GM19397 (cell line): ENCODE measurements at regions not wholly inside any gene's neighbourhood (a gene's known extent, or its start where the extent isn't known, plus 50 kb on each side); places are given as distances from the start of the nearest gene placed in this dataset.
"Not testable (repeated sequence)": the region's sequence is repeated elsewhere in the genome, so short reads cannot be mapped to it uniquely, and the experiment has no call there.

ENCODE experiments used
- ATAC-seq: cut with Tn5 transposase; IDR thresholded peaks from one replicate; pipeline ENCODE4 v1.9.1; 2021; ENCODE audit warnings: mild to moderate bottlenecking, moderate library complexity; ENCODE audit not compliant: unreplicated experiment

GRCh38 chr13:104580931-104581330 lies 1514.7 kb upstream of the SLC10A2 start:
- ATAC-seq, result no peak

GRCh38 chr13:104577071-104577815 lies 1511.0 kb upstream of the SLC10A2 start:
- no peak for ATAC-seq

- no peak for ATAC-seq
Measured at GRCh38 chr13:104571893-104572229, 1505.6 kb upstream of the SLC10A2 start.

GRCh38 chr13:104571161-104571892 lies 1505.1 kb upstream of the SLC10A2 start:
- no peak for ATAC-seq

DNA sequence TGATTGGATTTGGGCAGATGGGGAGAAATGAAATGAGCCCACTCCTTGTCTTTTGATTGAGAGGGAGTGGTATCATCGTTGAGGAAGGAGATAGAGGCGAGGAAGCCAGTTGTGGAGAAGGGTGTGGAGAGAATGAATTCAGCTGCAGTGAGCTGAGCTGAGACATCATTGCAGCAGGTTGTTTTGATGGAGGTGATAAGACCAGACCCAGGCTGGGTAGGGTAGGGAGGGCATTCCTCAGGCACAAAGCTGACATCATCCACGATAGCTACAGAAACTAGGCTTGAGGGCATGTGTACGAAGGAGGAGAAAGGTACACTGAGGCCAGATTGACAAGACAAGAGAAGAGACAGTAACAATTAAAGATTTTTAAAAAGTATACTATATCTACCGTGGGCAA lies 1500.9 kb upstream of the SLC10A2 start:
- no peak for ATAC-seq

DNA sequence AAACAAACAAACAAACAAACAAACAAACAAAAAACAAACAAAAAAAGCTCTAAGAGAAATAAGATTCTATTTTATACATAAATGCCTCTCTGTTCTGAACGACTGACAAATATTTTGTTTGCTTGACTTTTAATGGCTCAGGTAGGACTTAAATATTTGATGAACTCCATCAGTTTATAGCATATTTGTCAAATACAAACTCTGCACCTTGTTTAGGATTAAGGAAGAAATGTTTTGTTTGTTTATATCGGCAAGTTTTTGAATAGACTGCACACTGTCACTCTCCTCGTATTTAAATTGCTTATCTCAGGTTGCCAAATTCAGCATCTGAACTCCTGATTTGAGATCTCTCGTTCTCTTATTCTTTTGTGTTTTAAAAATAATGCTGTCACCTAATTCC lies 1499.7 kb upstream of the SLC10A2 start:
- no peak for ATAC-seq

DNA sequence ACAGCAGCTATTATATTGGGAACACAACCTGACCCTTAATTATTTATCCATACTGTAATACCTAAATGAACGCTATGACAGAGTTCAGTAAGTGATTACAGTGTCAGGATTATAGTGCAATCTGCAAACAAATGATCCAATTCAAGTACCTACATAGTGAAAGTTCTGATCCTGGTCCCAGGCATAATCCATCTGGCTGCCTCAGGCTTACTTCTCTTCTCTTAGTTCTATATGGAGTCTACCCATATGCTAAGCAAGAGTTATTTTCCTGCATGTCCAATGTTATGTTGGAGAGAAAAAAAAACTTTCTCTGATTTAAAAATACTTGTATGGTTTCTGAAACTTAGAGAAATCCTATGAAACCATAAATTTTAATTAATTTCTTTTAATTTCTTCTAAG lies 1487.7 kb upstream of the SLC10A2 start:
- no peak for ATAC-seq

GRCh38 chr13:104553186-104553585 lies 1487.0 kb upstream of the SLC10A2 start:
- ATAC-seq, result no peak

GRCh38 chr13:104534847-104535246 lies 1468.6 kb upstream of the SLC10A2 start:
- ATAC-seq, result no peak

DNA sequence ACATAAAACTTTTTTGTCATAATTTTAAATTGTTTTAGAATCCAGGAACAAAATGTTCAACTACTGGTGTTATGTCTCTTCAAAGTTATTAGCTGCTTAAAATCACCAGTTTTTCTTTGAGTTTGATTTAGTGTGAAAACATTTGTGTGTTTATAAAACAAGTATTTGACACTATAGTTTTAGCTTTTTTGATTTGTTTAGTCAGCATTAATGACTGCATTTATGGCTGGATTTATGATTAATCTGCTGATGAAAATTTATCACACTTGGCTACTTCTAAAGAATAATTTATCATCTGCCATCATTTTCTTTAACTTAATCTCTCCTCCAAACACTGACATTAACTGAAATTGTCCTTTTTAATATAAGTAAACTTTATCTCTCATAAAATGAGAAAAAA lies 1465.9 kb upstream of the SLC10A2 start:
- no peak for ATAC-seq

- no peak for ATAC-seq
Measured at GRCh38 chr13:104530741-104531140, 1464.5 kb upstream of the SLC10A2 start.

DNA sequence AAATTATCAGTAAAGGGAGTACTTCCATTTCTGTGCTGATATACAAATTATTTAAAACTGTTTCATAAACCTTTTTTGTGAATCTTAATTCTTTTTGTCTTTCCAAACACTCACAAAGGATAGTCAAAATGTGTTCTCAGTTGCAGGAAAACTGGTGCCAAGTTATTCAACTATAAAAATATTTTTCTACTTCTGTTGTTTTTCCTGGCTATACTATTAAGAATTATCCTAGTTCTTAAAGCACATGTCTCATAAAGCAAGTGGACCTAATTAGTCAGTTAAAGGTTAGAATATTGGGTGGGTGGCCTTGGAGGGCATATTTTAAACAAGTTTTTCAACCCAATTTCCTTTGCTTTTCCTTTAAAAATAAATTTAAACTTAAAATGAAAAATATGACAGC lies 1460.3 kb upstream of the SLC10A2 start:
- ATAC-seq, result no peak

- no peak for ATAC-seq
Measured at GRCh38 chr13:104525467-104525866, 1459.2 kb upstream of the SLC10A2 start.

DNA sequence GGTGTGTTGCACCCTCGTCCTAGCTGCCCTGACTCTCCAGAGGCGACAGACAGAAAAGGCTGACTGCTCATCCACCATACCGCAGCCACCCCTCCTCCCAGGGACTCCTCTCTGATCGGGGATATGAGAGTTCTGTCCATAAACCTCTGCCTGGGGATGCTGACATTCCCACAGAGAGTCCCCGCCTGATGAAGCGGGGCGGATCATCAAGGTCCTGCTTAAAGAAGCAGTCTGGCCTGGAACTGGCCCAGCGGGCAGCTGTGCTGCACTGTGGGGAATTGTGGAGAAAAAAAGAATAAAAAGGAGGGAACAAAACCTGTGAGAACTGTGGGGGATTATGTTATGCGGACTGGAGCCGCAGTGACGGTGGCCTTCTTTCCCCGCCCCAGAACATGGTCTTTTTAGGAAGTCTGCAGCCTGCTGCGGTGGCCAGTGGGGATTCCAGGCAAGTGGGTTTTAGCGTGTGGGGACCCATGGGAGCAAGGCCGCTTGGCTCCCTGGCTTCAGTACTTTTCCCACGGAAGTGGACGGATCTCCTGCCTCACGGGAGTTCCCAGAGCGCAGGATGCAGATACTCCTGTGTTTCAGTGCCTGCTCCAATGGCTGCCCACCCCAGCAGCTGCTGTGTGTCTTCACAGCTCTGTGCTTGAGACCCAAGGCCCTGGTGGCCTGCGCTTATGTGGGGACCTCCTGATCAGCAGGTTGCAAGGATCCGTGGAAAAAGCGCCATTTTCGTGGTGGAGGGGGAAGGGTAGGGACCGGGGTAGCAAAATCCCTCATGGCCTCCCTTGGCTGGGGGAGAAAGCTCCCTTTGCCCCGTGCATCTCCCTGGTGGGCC lies 1456.2 kb upstream of the SLC10A2 start:
- ATAC-seq, result no peak

GRCh38 chr13:104510422-104510821 lies 1444.2 kb upstream of the SLC10A2 start:
- no peak for ATAC-seq

GRCh38 chr13:104493502-104493901 lies 1427.3 kb upstream of the SLC10A2 start:
- not testable (repeated sequence) for ATAC-seq

- no peak for ATAC-seq
Measured at GRCh38 chr13:104491916-104492315, 1425.7 kb upstream of the SLC10A2 start.

DNA sequence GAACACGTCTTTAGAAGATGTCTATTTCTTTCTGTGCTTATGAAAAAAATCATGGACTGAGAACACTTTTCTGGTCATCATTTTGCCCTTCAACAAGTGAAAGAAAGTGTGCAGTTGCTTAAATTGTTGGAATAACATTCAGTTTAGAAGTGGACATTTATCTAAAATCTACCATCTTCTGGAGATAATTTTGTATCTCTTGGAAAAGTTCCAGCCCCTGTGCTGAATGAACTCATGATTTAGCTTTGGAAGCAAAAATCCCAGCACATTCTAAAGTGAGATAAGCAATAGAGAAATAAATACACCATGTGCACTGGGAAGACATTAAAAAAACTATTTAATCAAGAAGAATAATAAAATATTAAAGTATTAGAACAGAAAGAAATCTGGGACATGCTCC lies 1420.8 kb upstream of the SLC10A2 start:
- ATAC-seq, result no peak

DNA sequence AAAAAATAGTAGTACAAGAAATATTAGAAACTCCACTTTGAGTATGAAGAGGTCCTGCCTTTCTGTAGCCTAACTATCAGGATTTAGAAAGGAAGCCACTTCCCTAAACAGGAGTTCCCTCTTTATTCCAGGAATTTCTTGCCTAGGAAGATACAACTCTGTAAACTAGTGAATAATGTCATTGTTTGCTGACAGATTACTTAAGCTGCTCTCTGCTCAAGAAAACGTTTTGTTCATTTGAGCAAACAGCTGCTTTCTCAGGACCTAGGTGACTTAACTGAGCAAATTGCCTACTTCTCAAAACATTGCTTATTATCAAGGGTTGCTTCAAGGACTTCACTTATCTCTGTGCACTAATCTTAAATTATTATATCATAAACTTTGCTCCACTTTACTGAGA lies 1419.4 kb upstream of the SLC10A2 start:
- no peak for ATAC-seq

- no peak for ATAC-seq
Measured at GRCh38 chr13:104483631-104484030, 1417.4 kb upstream of the SLC10A2 start.

- no peak for ATAC-seq
Measured at GRCh38 chr13:104477261-104477660, 1411.0 kb upstream of the SLC10A2 start.

- no peak for ATAC-seq
Measured at GRCh38 chr13:104473936-104474335, 1407.7 kb upstream of the SLC10A2 start.
